ENCODE measurements at regions not wholly inside any gene's neighbourhood (a gene's known extent, or its start where the extent isn't known, plus 50 kb on each side); places are given as distances from the start of the nearest gene placed in this dataset.

DNA sequence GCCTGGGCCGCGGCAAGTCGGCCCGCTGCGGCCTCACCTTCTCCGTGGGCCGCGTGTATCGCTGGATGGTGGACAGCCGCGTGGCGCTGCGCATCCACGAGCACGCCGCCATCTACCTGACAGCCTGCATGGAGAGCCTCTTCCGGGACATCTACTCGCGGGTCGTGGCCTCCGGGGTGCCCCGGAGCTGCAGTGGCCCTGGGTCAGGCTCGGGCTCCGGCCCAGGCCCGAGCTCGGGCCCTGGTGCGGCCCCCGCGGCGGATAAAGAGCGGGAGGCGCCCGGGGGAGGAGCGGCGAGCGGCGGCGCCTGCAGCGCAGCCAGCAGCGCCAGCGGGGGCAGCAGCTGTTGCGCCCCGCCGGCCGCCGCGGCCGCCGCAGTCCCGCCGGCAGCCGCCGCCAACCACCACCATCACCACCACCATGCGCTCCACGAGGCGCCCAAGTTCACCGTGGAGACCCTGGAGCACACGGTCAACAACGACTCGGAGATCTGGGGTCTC, 226.2 kb upstream of the CRY1 start:
- WGBS, 2 experiments (ENCODE audit: extremely low coverage in 1 of 2, insufficient coverage in 1 of 2, insufficient read length in 1 of 2, insufficient replicate concordance in 2 of 2, low coverage in 1 of 2, low lambda C conversion rate in 2 of 2, missing lambda C conversion rate in 1 of 2), result 1% methylated on average over 33 of the region's 60 CpGs; no CpG with 5 or more reads in 1 of the 2 experiments
- Histone ChIP-seq H3K4ac (replicated peaks; ENCODE audit: insufficient read length, low read depth, low read length) (no peak overlapping the region), H4K5ac (ENCODE audit: insufficient read length, low read depth, low read length) (no peak overlapping the region), H4K8ac (ENCODE audit: extremely low read depth, insufficient read depth, low read length) (peak overlapping the region; percentile 83; the same call in 1 of the 2 replicates), H3K14ac (ENCODE audit: insufficient read length) (no peak overlapping the region), H3K79me1 (ENCODE audit: low read depth, low read length) (no peaks in the 10 kb centered on the region), H3K18ac (ENCODE audit: extremely low read depth, low read length) (no peak overlapping the region; the same call in none of the 2 replicates), H2AFZ (ENCODE audit: low read length) (peak overlapping the region; percentile 89), H4K20me1 (replicated peaks in 1 of 2; ENCODE audit: control insufficient read depth in 1 of 2, insufficient read depth in 2 of 2, low read length in 2 of 2) (peaks cover 0 to 9% of the 10 kb centered on the region in 2 experiments), H3K27ac (ENCODE audit: low read depth, low read length) (no peak overlapping the region), H3K79me2 (ENCODE audit: control insufficient read depth in 1 of 2, insufficient read depth in 2 of 2, low read length in 2 of 2) (no peaks in the 10 kb centered on the region), H2BK15ac (ENCODE audit: low read length) (no peak overlapping the region), H2BK20ac (ENCODE audit: low read length) (no peak overlapping the region), H3K56ac (replicated peaks; ENCODE audit: insufficient read length, low read depth, low read length) (no peak overlapping the region), H3K4me3 (ENCODE audit: extremely low read depth in 1 of 4, insufficient read depth in 2 of 4, low read depth in 3 of 4, low read length in 4 of 4) (peak overlapping the region; percentile 55 to 77 (median 68)), H3K36me3 (ENCODE audit: control insufficient read depth in 2 of 4, insufficient read depth in 4 of 4, low read length in 3 of 4) (no peaks in the 10 kb centered on the region), H3K4me2 (ENCODE audit: insufficient read depth in 1 of 2, low read depth in 2 of 2, low read length in 2 of 2) (peak overlapping the region; percentile 84 to 98), H3K4me1 (replicated peaks in 1 of 4; ENCODE audit: control insufficient read depth in 3 of 4, insufficient read depth in 4 of 4, low read length in 3 of 4) (peaks cover 0 to 12% (median 5%) of the 10 kb centered on the region in 4 experiments; a peak in 4 of 7 replicates), H3K23me2 (ENCODE audit: low read depth, low read length) (peaks cover 32% of the 10 kb centered on the region), H2AK5ac (ENCODE audit: low read depth, low read length) (no peak overlapping the region), H2BK5ac (ENCODE audit: low read depth, low read length) (no peak overlapping the region), H3K9me3 (ENCODE audit: insufficient read depth in 2 of 2, low read depth in 1 of 2, low read length in 1 of 2) (no peaks in the 10 kb centered on the region), H3K9ac (replicated peaks in 1 of 4; ENCODE audit: extremely low read depth in 1 of 4, low read depth in 3 of 4, low read length in 3 of 4) (peak overlapping the region in 2 of 4 experiments; percentile 20 to 33; a peak in 2 of 7 replicates), H4K91ac (replicated peaks; ENCODE audit: insufficient read length, low read length) (no peak overlapping the region), H2BK12ac (ENCODE audit: low read depth, low read length) (peak overlapping the region; percentile 41; the same call in 1 of the 2 replicates), H3K27me3 (replicated peaks in 1 of 4; ENCODE audit: control insufficient read depth in 3 of 4, extremely low read depth in 1 of 4, insufficient read depth in 3 of 4, low read length in 3 of 4) (peaks cover 7 to 37% (median 34%) of the 10 kb centered on the region in 4 experiments), H2BK120ac (replicated peaks; ENCODE audit: low read depth, low read length) (no peak overlapping the region), H3K23ac (ENCODE audit: insufficient read length) (no peak overlapping the region)
- FAIRE-seq, result no peak
- DNase-seq (ENCODE audit: low read depth in 1 of 2, low spot score in 2 of 2), result no peak
- CTCF ChIA-PET (ENCODE audit: partially characterized antibody), result interaction anchor here (0.5 to 7.8 kb wide), 7 partner anchors 16 to 334 kb away, joined by 3 to 94 read pairs (median 4); no protein-coding TSS in a partner anchor
- POLR2A ChIA-PET (ENCODE audit: partially characterized antibody), result interaction anchor here (1.1 to 1.4 kb wide), 5 partner anchors 11 to 83 kb away, joined by 3 to 5 read pairs (median 4); no protein-coding TSS in a partner anchor
- TF ChIP-seq MAFK (IDR thresholded peaks at IDR 0.05; ENCODE audit: low read depth, low read length) (no peak), EZH2 (IDR thresholded peaks at IDR 0.05; ENCODE audit: low read depth, low read length, severe bottlenecking) (peak; percentile 79), SUZ12 (IDR thresholded peaks at IDR 0.05; ENCODE audit: low read length) (peak; percentile 51; the same call in 1 of the 2 replicates)

Measured in H1 (cell line).